ENCODE measurements at regions not wholly inside any gene's neighbourhood (a gene's known extent, or its start where the extent isn't known, plus 50 kb on each side); places are given as distances from the start of the nearest gene placed in this dataset.

- TF ChIP-seq CTCF (conservative IDR thresholded peaks at IDR 0.05; ENCODE audit: low read length): no peak
- TF ChIP-seq EZH2phosphoT487 (IDR thresholded peaks at IDR 0.05; ENCODE audit: borderline replicate concordance, low read depth, low read length): no peak
Measured at GRCh38 chr14:49947506-49947905, 54.6 kb downstream of the ARF6 start.
